ENCODE measurements at regions not wholly inside any gene's neighbourhood (a gene's known extent, or its start where the extent isn't known, plus 50 kb on each side); places are given as distances from the start of the nearest gene placed in this dataset.

DNA sequence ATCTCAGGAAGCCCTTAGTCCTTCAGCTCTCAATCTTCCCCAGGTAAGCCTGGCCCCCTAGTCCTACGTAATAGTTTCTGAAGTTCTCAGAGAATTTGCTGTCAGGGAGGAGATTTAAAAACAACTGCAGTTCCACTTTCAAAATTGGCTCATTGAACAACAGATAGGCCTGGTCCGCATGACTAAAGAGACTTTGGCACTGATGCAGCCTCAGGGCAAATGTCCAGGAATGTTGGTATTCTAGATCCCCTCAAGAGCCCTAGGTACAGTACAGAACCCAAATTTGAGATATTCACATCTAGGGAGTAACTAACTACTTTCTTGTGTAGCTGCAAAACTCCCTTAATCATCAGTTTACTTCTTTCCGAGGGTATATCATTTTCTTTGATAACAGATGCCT, 162.8 kb downstream of the GABRG2 start:
- Histone ChIP-seq H3K4me2 (no peak overlapping the region), H3K4me3 (no peak overlapping the region), H3K4me1 (no peaks in the 10 kb centered on the region), H3K9me3 (no peaks in the 10 kb centered on the region; the same call in 2 of the 3 replicates), H3K27ac (no peak overlapping the region)
- POLR2A ChIA-PET: no interaction called here
- 6% methylated on average over 3 of the region's 3 CpGs for WGBS (ENCODE audit: missing lambda C conversion rate)
- no peak for DNase-seq (ENCODE audit: low read depth in 1 of 2, low spot score in 1 of 2)
- TF ChIP-seq, protein P1, sequence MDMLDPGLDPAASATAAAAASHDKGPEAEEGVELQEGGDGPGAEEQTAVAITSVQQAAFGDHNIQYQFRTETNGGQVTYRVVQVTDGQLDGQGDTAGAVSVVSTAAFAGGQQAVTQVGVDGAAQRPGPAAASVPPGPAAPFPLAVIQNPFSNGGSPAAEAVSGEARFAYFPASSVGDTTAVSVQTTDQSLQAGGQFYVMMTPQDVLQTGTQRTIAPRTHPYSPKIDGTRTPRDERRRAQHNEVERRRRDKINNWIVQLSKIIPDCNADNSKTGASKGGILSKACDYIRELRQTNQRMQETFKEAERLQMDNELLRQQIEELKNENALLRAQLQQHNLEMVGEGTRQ (IDR thresholded peaks at IDR 0.05): no peak
- no peak for TF ChIP-seq POLR2A (IDR thresholded peaks at IDR 0.05; ENCODE audit: low read length)
- TF ChIP-seq CBX2 (IDR thresholded peaks at IDR 0.05; ENCODE audit: borderline replicate concordance, low read depth): no peak
- TF ChIP-seq FOSL2 (IDR thresholded peaks at IDR 0.05): no peak
- TF ChIP-seq FOSL2 (CRISPR knock-in tag; IDR thresholded peaks at IDR 0.05): no peak
- no peak for TF ChIP-seq PHF8 (IDR thresholded peaks at IDR 0.05; ENCODE audit: borderline replicate concordance, low read depth)
- TF ChIP-seq TP53 (CRISPR knock-in tag; IDR thresholded peaks at IDR 0.05): no peak
- TF ChIP-seq CBX8 (IDR thresholded peaks at IDR 0.05): no peak
- TF ChIP-seq, protein P2, sequence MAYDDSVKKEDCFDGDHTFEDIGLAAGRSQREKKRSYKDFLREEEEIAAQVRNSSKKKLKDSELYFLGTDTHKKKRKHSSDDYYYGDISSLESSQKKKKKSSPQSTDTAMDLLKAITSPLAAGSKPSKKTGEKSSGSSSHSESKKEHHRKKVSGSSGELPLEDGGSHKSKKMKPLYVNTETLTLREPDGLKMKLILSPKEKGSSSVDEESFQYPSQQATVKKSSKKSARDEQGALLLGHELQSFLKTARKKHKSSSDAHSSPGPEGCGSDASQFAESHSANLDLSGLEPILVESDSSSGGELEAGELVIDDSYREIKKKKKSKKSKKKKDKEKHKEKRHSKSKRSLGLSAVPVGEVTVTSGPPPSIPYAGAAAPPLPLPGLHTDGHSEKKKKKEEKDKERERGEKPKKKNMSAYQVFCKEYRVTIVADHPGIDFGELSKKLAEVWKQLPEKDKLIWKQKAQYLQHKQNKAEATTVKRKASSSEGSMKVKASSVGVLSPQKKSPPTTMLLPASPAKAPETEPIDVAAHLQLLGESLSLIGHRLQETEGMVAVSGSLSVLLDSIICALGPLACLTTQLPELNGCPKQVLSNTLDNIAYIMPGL (CRISPR knock-in tag; IDR thresholded peaks at IDR 0.05; ENCODE audit: borderline replicate concordance): no peak
- no peak for TF ChIP-seq SREBF2 (IDR thresholded peaks at IDR 0.05)
- TF ChIP-seq, protein P3, sequence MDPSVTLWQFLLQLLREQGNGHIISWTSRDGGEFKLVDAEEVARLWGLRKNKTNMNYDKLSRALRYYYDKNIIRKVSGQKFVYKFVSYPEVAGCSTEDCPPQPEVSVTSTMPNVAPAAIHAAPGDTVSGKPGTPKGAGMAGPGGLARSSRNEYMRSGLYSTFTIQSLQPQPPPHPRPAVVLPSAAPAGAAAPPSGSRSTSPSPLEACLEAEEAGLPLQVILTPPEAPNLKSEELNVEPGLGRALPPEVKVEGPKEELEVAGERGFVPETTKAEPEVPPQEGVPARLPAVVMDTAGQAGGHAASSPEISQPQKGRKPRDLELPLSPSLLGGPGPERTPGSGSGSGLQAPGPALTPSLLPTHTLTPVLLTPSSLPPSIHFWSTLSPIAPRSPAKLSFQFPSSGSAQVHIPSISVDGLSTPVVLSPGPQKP (IDR thresholded peaks at IDR 0.05; ENCODE audit: low read depth, low read length): no peak
- TF ChIP-seq, protein P4, sequence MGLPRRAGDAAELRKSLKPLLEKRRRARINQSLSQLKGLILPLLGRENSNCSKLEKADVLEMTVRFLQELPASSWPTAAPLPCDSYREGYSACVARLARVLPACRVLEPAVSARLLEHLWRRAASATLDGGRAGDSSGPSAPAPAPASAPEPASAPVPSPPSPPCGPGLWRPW (IDR thresholded peaks at IDR 0.05): no peak
- no peak for TF ChIP-seq RCOR1 (IDR thresholded peaks at IDR 0.05; ENCODE audit: low read depth, low read length)
- no peak for TF ChIP-seq EHF (CRISPR knock-in tag; IDR thresholded peaks at IDR 0.05)
- no peak for TF ChIP-seq JUNB (IDR thresholded peaks at IDR 0.05)
- TF ChIP-seq, protein P5, sequence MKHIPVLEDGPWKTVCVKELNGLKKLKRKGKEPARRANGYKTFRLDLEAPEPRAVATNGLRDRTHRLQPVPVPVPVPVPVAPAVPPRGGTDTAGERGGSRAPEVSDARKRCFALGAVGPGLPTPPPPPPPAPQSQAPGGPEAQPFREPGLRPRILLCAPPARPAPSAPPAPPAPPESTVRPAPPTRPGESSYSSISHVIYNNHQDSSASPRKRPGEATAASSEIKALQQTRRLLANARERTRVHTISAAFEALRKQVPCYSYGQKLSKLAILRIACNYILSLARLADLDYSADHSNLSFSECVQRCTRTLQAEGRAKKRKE (CRISPR knock-in tag; IDR thresholded peaks at IDR 0.05; ENCODE audit: low read depth): no peak
- TF ChIP-seq NPAS2 (CRISPR knock-in tag; IDR thresholded peaks at IDR 0.05; ENCODE audit: borderline replicate concordance): no peak
- TF ChIP-seq, protein P6, sequence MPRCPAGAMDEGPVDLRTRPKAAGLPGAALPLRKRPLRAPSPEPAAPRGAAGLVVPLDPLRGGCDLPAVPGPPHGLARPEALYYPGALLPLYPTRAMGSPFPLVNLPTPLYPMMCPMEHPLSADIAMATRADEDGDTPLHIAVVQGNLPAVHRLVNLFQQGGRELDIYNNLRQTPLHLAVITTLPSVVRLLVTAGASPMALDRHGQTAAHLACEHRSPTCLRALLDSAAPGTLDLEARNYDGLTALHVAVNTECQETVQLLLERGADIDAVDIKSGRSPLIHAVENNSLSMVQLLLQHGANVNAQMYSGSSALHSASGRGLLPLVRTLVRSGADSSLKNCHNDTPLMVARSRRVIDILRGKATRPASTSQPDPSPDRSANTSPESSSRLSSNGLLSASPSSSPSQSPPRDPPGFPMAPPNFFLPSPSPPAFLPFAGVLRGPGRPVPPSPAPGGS (IDR thresholded peaks at IDR 0.05): no peak
- no peak for ATAC-seq
- CTCF ChIA-PET: no interaction called here
- FAIRE-seq: no peak

DNA sequence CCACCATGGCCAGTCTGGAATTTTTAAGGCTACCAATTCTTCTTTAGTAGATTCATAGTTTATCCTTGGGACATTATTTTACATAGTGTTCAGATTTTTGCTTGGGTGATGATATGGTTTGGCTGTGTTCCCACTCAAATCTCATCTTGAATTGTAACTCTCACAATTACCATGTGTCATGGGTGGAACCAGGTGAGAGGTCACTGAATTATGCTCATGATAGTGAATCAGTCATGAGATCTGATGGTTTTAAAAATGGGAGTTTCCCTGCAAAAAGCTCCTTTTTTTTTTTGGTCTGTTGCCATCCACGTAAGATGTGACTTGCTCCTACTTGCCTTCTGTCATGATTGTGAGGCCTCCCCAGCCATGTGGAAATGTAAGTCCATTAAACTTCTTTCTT, 163.9 kb downstream of the GABRG2 start:
- Histone ChIP-seq H3K4me3 (no peak overlapping the region), H3K27ac (no peak overlapping the region), H3K9me3 (no peaks in the 10 kb centered on the region; the same call in 2 of the 3 replicates), H3K4me2 (no peak overlapping the region), H3K4me1 (no peaks in the 10 kb centered on the region)
- CTCF ChIA-PET: no interaction called here
- ATAC-seq (no peak), FAIRE-seq (no peak), DNase-seq (ENCODE audit: low read depth in 1 of 2, low spot score in 1 of 2) (no peak)
- WGBS (ENCODE audit: missing lambda C conversion rate): 5% methylated on average over 1 of the region's 1 CpG
- POLR2A ChIA-PET: no interaction called here
- TF ChIP-seq FOXS1 (CRISPR knock-in tag; IDR thresholded peaks at IDR 0.05): no peak
- no peak for TF ChIP-seq CHD4 (IDR thresholded peaks at IDR 0.05; ENCODE audit: borderline replicate concordance)
- TF ChIP-seq, protein P1 (IDR thresholded peaks at IDR 0.05): no peak
- TF ChIP-seq, protein P7, sequence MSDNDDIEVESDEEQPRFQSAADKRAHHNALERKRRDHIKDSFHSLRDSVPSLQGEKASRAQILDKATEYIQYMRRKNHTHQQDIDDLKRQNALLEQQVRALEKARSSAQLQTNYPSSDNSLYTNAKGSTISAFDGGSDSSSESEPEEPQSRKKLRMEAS (IDR thresholded peaks at IDR 0.05): no peak
- TF ChIP-seq MAZ (IDR thresholded peaks at IDR 0.05; ENCODE audit: borderline replicate concordance, low read depth, low read length): no peak
- TF ChIP-seq, protein P3 (IDR thresholded peaks at IDR 0.05; ENCODE audit: low read depth, low read length): no peak
- TF ChIP-seq, protein P4 (IDR thresholded peaks at IDR 0.05): no peak
- no peak for TF ChIP-seq EP300 (IDR thresholded peaks at IDR 0.05)
- TF ChIP-seq PHF8 (IDR thresholded peaks at IDR 0.05; ENCODE audit: borderline replicate concordance, low read depth): no peak
- TF ChIP-seq SMC3 (IDR thresholded peaks at IDR 0.05): no peak
- no peak for TF ChIP-seq HOXB13 (CRISPR knock-in tag; IDR thresholded peaks at IDR 0.05; ENCODE audit: low read depth)
- no peak for TF ChIP-seq ZFP36 (IDR thresholded peaks at IDR 0.05; ENCODE audit: borderline replicate concordance, partially characterized antibody)
- TF ChIP-seq KDM1A (IDR thresholded peaks at IDR 0.05; ENCODE audit: low read depth): no peak
- no peak for TF ChIP-seq HOXA7 (CRISPR knock-in tag; IDR thresholded peaks at IDR 0.05)
- TF ChIP-seq, protein P8, sequence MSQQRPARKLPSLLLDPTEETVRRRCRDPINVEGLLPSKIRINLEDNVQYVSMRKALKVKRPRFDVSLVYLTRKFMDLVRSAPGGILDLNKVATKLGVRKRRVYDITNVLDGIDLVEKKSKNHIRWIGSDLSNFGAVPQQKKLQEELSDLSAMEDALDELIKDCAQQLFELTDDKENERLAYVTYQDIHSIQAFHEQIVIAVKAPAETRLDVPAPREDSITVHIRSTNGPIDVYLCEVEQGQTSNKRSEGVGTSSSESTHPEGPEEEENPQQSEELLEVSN (IDR thresholded peaks at IDR 0.05; ENCODE audit: borderline replicate concordance, low read depth): no peak
